CD4-positive, CD25-positive, alpha-beta regulatory T cell (primary cell): ENCODE measurements at regions not wholly inside any gene's neighbourhood (a gene's known extent, or its start where the extent isn't known, plus 50 kb on each side); places are given as distances from the start of the nearest gene placed in this dataset.
"Not testable (repeated sequence)": the region's sequence is repeated elsewhere in the genome, so short reads cannot be mapped to it uniquely, and the experiment has no call there.

Experiments
- ATAC-seq, 2 donors: fragments of 150-1000 bp; cut with Tn5 transposase; one replicate each; pipeline ENCODE4 v1.10.0; 2021; ENCODE audit warnings: low read depth in 2 of 2, moderate number of reproducible peaks in 2 of 2, moderate library complexity in 1 of 2
- DNase-seq, 3 donors: peaks; one replicate each; pipeline versions ENCODE4 v3.0.0 to v3.0.0-alpha.2; 2012 to 2022; ENCODE audit warnings: mixed read lengths in 1 of 3
- H3K27ac ChIP-seq: one replicate; pipeline ENCODE4 v1.7.0; 2013; ENCODE audit warnings: mild to moderate bottlenecking, low read length; ENCODE audit not compliant: insufficient read depth, poor library complexity, severe bottlenecking
- H3K27me3 ChIP-seq: one replicate; pipeline ENCODE4 v1.7.0; 2013; ENCODE audit warnings: low read length; ENCODE audit not compliant: control insufficient read depth, insufficient read depth
- H3K36me3 ChIP-seq: one replicate; pipeline ENCODE4 v1.7.0; 2013; ENCODE audit warnings: mild to moderate bottlenecking, low read length, moderate library complexity; ENCODE audit not compliant: control insufficient read depth, insufficient read depth
- H3K4me1 ChIP-seq: 2 replicates; pipeline ENCODE4 v1.7.0; 2013; ENCODE audit warnings: mild to moderate bottlenecking, low read length; ENCODE audit not compliant: insufficient read depth, control insufficient read depth, poor library complexity, severe bottlenecking
- H3K4me3 ChIP-seq: one replicate; pipeline ENCODE4 v1.7.0; 2013; ENCODE audit warnings: low read depth, mild to moderate bottlenecking, low read length, moderate library complexity
- H3K9me3 ChIP-seq, 2 experiments: 1 replicate in 1 of 2; 2 replicates in 1 of 2; pipeline ENCODE4 v1.7.0; 2013; ENCODE audit warnings: low read length in 2 of 2, mild to moderate bottlenecking in 1 of 2, moderate library complexity in 1 of 2; ENCODE audit not compliant: control insufficient read depth in 2 of 2
- H3K27ac Mint-ChIP-seq, 3 donors: one replicate each; pipeline ENCODE4 v1.8.0; 2020 to 2022; ENCODE audit warnings: mild to moderate bottlenecking in 3 of 3, mixed read lengths in 3 of 3, moderate library complexity in 2 of 3
- H3K27me3 Mint-ChIP-seq: one replicate; pipeline ENCODE4 v1.8.0; 2022; ENCODE audit warnings: mild to moderate bottlenecking, mixed read lengths
- H3K36me3 Mint-ChIP-seq: one replicate; pipeline ENCODE4 v1.8.0; 2020; ENCODE audit warnings: mixed read lengths
- H3K4me1 Mint-ChIP-seq, 4 donors: one replicate each; pipeline ENCODE4 v1.8.0; 2020 to 2022; ENCODE audit warnings: mixed read lengths in 4 of 4, mild to moderate bottlenecking in 1 of 4
- H3K4me3 Mint-ChIP-seq, 4 donors: one replicate each; pipeline ENCODE4 v1.8.0; 2020 to 2022; ENCODE audit warnings: mild to moderate bottlenecking in 4 of 4, mixed read lengths in 4 of 4, moderate library complexity in 3 of 4
- H3K9me3 Mint-ChIP-seq, 7 donors: one replicate each; pipeline ENCODE4 v1.8.0; 2020 to 2022; ENCODE audit warnings: mixed read lengths in 7 of 7, mild to moderate bottlenecking in 3 of 7, moderate library complexity in 2 of 7

DNA sequence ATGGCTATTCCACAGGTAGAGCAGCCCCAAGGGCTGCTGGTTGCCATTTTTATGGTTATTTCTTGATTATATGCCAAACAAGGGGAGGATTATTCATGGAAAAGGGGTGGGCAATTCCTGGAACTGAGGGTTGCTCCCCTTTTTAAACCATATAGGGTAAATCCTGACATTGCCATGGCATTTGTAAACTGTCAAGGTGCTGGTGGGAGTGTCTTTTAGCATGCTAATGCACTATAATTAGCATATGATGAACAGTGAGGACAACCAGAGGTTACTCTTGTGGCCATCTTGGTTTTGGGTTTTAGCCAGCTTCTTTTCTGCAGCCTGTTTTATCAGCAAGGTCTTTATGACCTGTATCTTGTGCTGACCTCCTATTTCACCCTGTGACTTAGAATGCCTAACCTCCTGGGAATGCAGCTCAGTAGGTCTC is 503.7 kb downstream of the IGSF11 start:
- H3K27ac ChIP-seq, H3K27ac Mint-ChIP-seq, DNase-seq, H3K4me1 Mint-ChIP-seq, ATAC-seq, H3K4me3 ChIP-seq, H3K9me3 Mint-ChIP-seq, H3K27me3 Mint-ChIP-seq, H3K4me3 Mint-ChIP-seq, H3K9me3 ChIP-seq, H3K36me3 ChIP-seq, H3K36me3 Mint-ChIP-seq, H3K4me1 ChIP-seq, H3K27me3 ChIP-seq: not testable (repeated sequence)

DNA sequence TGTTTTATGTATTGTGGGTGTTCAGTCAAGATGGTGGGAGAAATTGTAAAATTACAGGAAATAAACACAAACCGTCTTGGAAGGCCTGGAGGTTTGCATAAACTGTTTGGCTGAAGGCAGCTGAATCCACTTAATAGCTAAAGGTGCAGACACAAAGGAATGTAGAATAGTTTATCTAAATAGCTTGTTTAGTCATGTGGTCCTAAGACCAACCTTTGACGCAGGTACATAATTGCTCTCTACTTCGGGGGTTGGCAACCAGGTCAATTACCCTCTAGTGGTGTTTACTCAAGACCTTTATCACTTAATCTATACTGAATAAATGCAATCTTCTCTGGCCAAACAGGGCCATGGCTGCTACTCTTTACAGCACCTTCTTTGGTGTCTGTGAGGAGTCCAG is 502.8 kb downstream of the IGSF11 start:
- H3K4me3 ChIP-seq = no peak overlapping the region
- H3K4me3 Mint-ChIP-seq = no peak overlapping the region
- ATAC-seq = no peak
- no peaks in the 10 kb centered on the region for H3K27me3 Mint-ChIP-seq
- no peak overlapping the region for H3K27ac Mint-ChIP-seq
- DNase-seq = no peak
- H3K27me3 ChIP-seq = no peaks in the 10 kb centered on the region
- no peaks in the 10 kb centered on the region for H3K4me1 ChIP-seq
- no peaks in the 10 kb centered on the region for H3K4me1 Mint-ChIP-seq
- no peaks in the 10 kb centered on the region for H3K36me3 ChIP-seq
- H3K9me3 Mint-ChIP-seq = peaks cover 0 to 6% (median 2%) of the 10 kb centered on the region in 7 donors
- H3K36me3 Mint-ChIP-seq = no peaks in the 10 kb centered on the region
- H3K9me3 ChIP-seq = no peaks in the 10 kb centered on the region
- no peak overlapping the region for H3K27ac ChIP-seq

- no peaks in the 10 kb centered on the region for H3K27me3 ChIP-seq
- no peaks in the 10 kb centered on the region for H3K4me1 ChIP-seq
- Mint-ChIP-seq H3K4me3 (no peak overlapping the region), H3K4me1 (no peaks in the 10 kb centered on the region), H3K36me3 (no peaks in the 10 kb centered on the region), H3K27me3 (no peaks in the 10 kb centered on the region), H3K27ac (no peak overlapping the region), H3K9me3 (peaks cover 0 to 7% (median 4%) of the 10 kb centered on the region in 7 donors)
- no peaks in the 10 kb centered on the region for H3K9me3 ChIP-seq
- ATAC-seq = no peak
- no peak overlapping the region for H3K27ac ChIP-seq
- H3K4me3 ChIP-seq = no peak overlapping the region
- no peaks in the 10 kb centered on the region for H3K36me3 ChIP-seq
- DNase-seq = no peak
These were observed 501.0 kb downstream of the IGSF11 start for GRCh38 chr3:118533676-118534075.

DNA sequence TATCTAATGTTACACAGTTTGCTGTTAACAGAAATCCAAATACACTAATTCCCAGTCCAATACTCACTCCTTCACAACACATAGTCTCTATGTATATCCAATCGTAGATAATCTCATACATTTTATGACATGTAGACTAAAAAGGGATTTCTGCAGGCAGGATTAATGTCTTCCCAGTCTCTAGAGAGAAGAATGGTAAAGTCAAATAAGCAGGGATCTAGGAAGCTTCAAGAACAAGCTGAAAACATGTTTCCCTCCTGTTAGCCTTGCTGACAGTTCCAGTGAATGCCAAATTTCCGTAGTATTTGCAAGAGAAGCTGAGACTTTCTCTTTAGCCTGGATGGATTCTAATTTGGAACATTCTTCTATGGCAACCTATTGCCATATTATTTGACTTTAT is 500.1 kb downstream of the IGSF11 start:
- Histone ChIP-seq H3K9me3 (no peaks in the 10 kb centered on the region), H3K27ac (no peak overlapping the region), H3K4me3 (no peak overlapping the region), H3K36me3 (no peaks in the 10 kb centered on the region), H3K4me1 (no peaks in the 10 kb centered on the region), H3K27me3 (no peaks in the 10 kb centered on the region)
- Mint-ChIP-seq H3K4me1 (no peaks in the 10 kb centered on the region), H3K27ac (no peak overlapping the region), H3K4me3 (no peak overlapping the region), H3K27me3 (no peaks in the 10 kb centered on the region), H3K9me3 (peaks cover 0 to 7% (median 4%) of the 10 kb centered on the region in 7 donors), H3K36me3 (no peaks in the 10 kb centered on the region)
- ATAC-seq (no peak), DNase-seq (no peak)

- Histone ChIP-seq H3K27me3 (no peaks in the 10 kb centered on the region), H3K4me1 (no peaks in the 10 kb centered on the region), H3K27ac (no peak overlapping the region), H3K9me3 (no peaks in the 10 kb centered on the region), H3K36me3 (no peaks in the 10 kb centered on the region), H3K4me3 (no peak overlapping the region)
- H3K36me3 Mint-ChIP-seq = no peaks in the 10 kb centered on the region
- ATAC-seq (no peak), DNase-seq (no peak)
- peaks cover 0 to 7% (median 3%) of the 10 kb centered on the region in 7 donors for H3K9me3 Mint-ChIP-seq
- H3K27ac Mint-ChIP-seq = no peak overlapping the region
- H3K27me3 Mint-ChIP-seq = no peaks in the 10 kb centered on the region
- no peak overlapping the region for H3K4me3 Mint-ChIP-seq
- H3K4me1 Mint-ChIP-seq = no peaks in the 10 kb centered on the region
These were observed 497.9 kb downstream of the IGSF11 start for GRCh38 chr3:118536764-118537163.

- peaks cover 0 to 8% (median 3%) of the 10 kb centered on the region in 7 donors for H3K9me3 Mint-ChIP-seq
- H3K27me3 Mint-ChIP-seq = no peaks in the 10 kb centered on the region
- H3K27ac Mint-ChIP-seq = no peak overlapping the region
- H3K4me3 Mint-ChIP-seq = no peak overlapping the region
- Histone ChIP-seq H3K4me3 (no peak overlapping the region), H3K27me3 (no peaks in the 10 kb centered on the region), H3K27ac (no peak overlapping the region), H3K36me3 (no peaks in the 10 kb centered on the region), H3K4me1 (no peaks in the 10 kb centered on the region), H3K9me3 (no peaks in the 10 kb centered on the region)
- no peak for ATAC-seq
- H3K36me3 Mint-ChIP-seq = no peaks in the 10 kb centered on the region
- DNase-seq = no peak
- no peaks in the 10 kb centered on the region for H3K4me1 Mint-ChIP-seq
These were observed 497.2 kb downstream of the IGSF11 start for GRCh38 chr3:118537454-118537853.

GRCh38 chr3:118538187-118538586 is 496.5 kb downstream of the IGSF11 start:
- ATAC-seq (no peak), DNase-seq (no peak)
- Mint-ChIP-seq H3K9me3 (peaks cover 0 to 9% (median 3%) of the 10 kb centered on the region in 7 donors), H3K27me3 (no peaks in the 10 kb centered on the region), H3K27ac (no peak overlapping the region), H3K4me1 (no peaks in the 10 kb centered on the region), H3K36me3 (no peaks in the 10 kb centered on the region), H3K4me3 (no peak overlapping the region)
- H3K4me3 ChIP-seq = no peak overlapping the region
- no peaks in the 10 kb centered on the region for H3K4me1 ChIP-seq
- no peaks in the 10 kb centered on the region for H3K9me3 ChIP-seq
- H3K27ac ChIP-seq = no peak overlapping the region
- H3K27me3 ChIP-seq = no peaks in the 10 kb centered on the region
- H3K36me3 ChIP-seq = no peaks in the 10 kb centered on the region

DNA sequence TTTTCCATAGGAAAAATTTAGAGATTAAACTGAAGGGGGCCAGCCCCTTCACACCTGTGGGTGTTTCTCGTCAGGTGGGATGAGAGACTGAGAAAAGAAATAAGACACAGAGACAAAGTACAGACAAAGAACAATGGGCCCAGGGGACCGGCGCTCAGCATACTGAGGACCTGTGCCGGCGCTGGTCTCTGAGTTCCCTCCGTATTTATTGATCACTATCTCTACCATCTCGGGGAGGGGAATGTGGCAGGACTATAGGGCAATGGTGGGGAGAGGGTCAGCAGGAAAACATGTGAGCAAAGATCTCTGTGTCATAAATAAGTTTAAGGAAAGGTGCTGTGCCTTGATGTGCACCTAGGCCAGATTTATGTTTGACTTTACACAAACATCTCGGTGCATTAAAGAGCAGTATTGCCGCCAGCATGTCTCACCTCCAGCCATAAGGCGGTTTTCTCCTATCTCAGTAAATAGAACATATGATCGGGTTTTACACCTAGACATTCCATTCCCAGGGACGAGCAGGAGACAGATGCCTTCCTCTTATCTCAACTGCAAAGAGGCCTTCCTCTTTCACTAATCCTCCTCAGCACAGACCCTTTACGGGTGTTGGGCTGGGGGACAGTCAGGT is 494.7 kb downstream of the IGSF11 start:
- DNase-seq, H3K27me3 Mint-ChIP-seq, H3K27ac Mint-ChIP-seq: not testable (repeated sequence)

More for the DNA sequence above, 494.7 kb downstream of the IGSF11 start:
- not testable (repeated sequence) for H3K27ac ChIP-seq, H3K4me1 Mint-ChIP-seq, H3K36me3 Mint-ChIP-seq, H3K4me3 ChIP-seq, H3K9me3 Mint-ChIP-seq, H3K27me3 ChIP-seq, H3K4me1 ChIP-seq, H3K4me3 Mint-ChIP-seq, H3K9me3 ChIP-seq, ATAC-seq, H3K36me3 ChIP-seq
